Neural progenitor cell (in vitro differentiated cells): ENCODE measurements at regions not wholly inside any gene's neighbourhood (a gene's known extent, or its start where the extent isn't known, plus 50 kb on each side); places are given as distances from the start of the nearest gene placed in this dataset.

Experiments used
- CTCF ChIP-seq: fragments of 200-600 bp; sonication (generic); IDR thresholded peaks from 2 replicates; pipeline ENCODE4 v1.5.1; 2017; ENCODE audit warnings: antibody characterized with exemption, mild to moderate bottlenecking
- EZH2 ChIP-seq: fragments of 200-600 bp; sonication (generic); IDR thresholded peaks from 2 replicates; pipeline ENCODE4 v1.6.1; 2017; ENCODE audit warnings: antibody characterized with exemption, mild to moderate bottlenecking, moderate library complexity
- EZH2phosphoT487 ChIP-seq: fragments of 200-600 bp; sonication (generic); IDR thresholded peaks from 2 replicates; pipeline ENCODE4 v1.6.1; 2017; ENCODE audit warnings: antibody characterized with exemption

GRCh38 chr4:67151376-67152343 is 393.6 kb downstream of the CENPC start:
- TF ChIP-seq CTCF (no peak), EZH2phosphoT487 (no peak), EZH2 (no peak)
